Esophagus muscularis mucosa (tissue), 4 donors: ENCODE measurements at regions not wholly inside any gene's neighbourhood (a gene's known extent, or its start where the extent isn't known, plus 50 kb on each side); places are given as distances from the start of the nearest gene placed in this dataset.

Source experiments
- CTCF ChIP-seq, 3 experiments: fragments of 200-600 bp in 2 of 3; fragments of 450-650 bp in 1 of 3; sonication (generic) in 2 of 3; IDR thresholded peaks; one replicate each; pipeline ENCODE4 v1.5.1; 2017 to 2019; ENCODE audit warnings: antibody characterized with exemption in 3 of 3, mild to moderate bottlenecking in 2 of 3, moderate library complexity in 1 of 3
- EP300 ChIP-seq: sonication (generic); formaldehyde crosslinking; IDR thresholded peaks from one replicate; pipeline ENCODE4 v1.6.1; 2017; ENCODE audit warnings: antibody characterized with exemption
- POLR2A ChIP-seq: fragments of 450-650 bp; IDR thresholded peaks from one replicate; pipeline ENCODE4 v1.6.1; 2017; ENCODE audit warnings: antibody characterized with exemption, moderate library complexity, mild to moderate bottlenecking, low read depth
- POLR2AphosphoS5 ChIP-seq, 2 donors: sonication (generic); formaldehyde crosslinking; IDR thresholded peaks; one replicate each; pipeline ENCODE4 v1.6.1; 2017; ENCODE audit warnings: antibody characterized with exemption in 2 of 2

DNA sequence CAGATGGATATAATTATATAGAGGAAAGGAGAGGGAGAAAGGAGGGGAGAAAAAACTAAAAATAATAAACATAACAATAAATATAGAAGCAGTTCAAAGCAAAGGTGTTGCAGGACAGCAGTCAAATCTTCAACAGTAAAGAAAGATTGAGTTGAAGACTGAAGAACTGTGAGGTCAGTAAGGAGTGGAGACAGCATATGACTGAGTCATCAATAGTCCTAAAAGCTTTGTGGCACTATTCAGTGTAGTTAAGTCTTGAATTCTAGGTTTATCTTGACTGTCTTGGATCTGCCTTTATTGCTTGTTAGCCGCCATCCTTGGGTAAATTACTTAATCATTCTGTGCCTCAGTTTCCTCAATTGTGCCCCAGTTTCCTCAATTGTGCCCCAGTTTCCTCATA lies 137.0 kb downstream of the MRPS30 start:
- TF ChIP-seq POLR2A = no peak
- no peak for TF ChIP-seq CTCF (IDR thresholded peaks at IDR 0.05)
- TF ChIP-seq EP300 = no peak
- no peak for TF ChIP-seq POLR2AphosphoS5 (IDR thresholded peaks at IDR 0.05)
